Ovary (tissue), 3 donors: ENCODE measurements at regions not wholly inside any gene's neighbourhood (a gene's known extent, or its start where the extent isn't known, plus 50 kb on each side); places are given as distances from the start of the nearest gene placed in this dataset.

Experiments used
- CTCF ChIP-seq, 3 donors: fragments of 450-650 bp in 2 of 3; fragments of 200-600 bp in 1 of 3; IDR thresholded peaks; one replicate each; pipeline versions ENCODE4 v1.5.1 to v1.8.0; 2016 to 2022; ENCODE audit warnings: antibody characterized with exemption in 3 of 3, mild to moderate bottlenecking in 1 of 3
- POLR2A ChIP-seq: fragments of 450-650 bp; IDR thresholded peaks from one replicate; pipeline ENCODE4 v1.6.1; 2017; ENCODE audit warnings: antibody characterized with exemption, mild to moderate bottlenecking, moderate library complexity
- donor health status: DM: no; HTN: no; CAD: no.

- TF ChIP-seq CTCF (IDR thresholded peaks at IDR 0.05) (no peak), POLR2A (no peak)
Measured at GRCh38 chr9:71627537-71627936, 140.8 kb downstream of the CEMIP2 start.
